Skeletal muscle tissue (tissue), 3 donors: ENCODE measurements at regions not wholly inside any gene's neighbourhood (a gene's known extent, or its start where the extent isn't known, plus 50 kb on each side); places are given as distances from the start of the nearest gene placed in this dataset.

Experiments used
- H3K27ac ChIP-seq: one replicate; pipeline ENCODE4 v1.7.0; 2013; ENCODE audit warnings: mild to moderate bottlenecking, low read depth, low read length, inconsistent platforms
- H3K27me3 ChIP-seq, 3 donors: one replicate each; pipeline ENCODE4 v1.7.0; 2013; ENCODE audit warnings: low read length in 3 of 3; ENCODE audit not compliant: control insufficient read depth in 3 of 3, insufficient read depth in 3 of 3
- H3K36me3 ChIP-seq, 3 donors: one replicate each; pipeline ENCODE4 v1.7.0; 2013; ENCODE audit warnings: low read length in 3 of 3; ENCODE audit not compliant: control insufficient read depth in 3 of 3, insufficient read depth in 3 of 3
- H3K4me1 ChIP-seq, 3 donors: one replicate each; pipeline ENCODE4 v1.7.0; 2013; ENCODE audit warnings: low read length in 3 of 3, mild to moderate bottlenecking in 3 of 3; ENCODE audit not compliant: control insufficient read depth in 3 of 3, insufficient read depth in 3 of 3
- H3K4me3 ChIP-seq, 3 donors: one replicate each; pipeline ENCODE4 v1.7.0; 2013; ENCODE audit warnings: low read length in 3 of 3
- H3K9ac ChIP-seq, 3 donors: one replicate each; pipeline ENCODE4 v1.7.0; 2013; ENCODE audit warnings: low read length in 3 of 3, mild to moderate bottlenecking in 3 of 3, moderate library complexity in 2 of 3, low read depth in 1 of 3
- H3K9me3 ChIP-seq, 3 donors: one replicate each; pipeline ENCODE4 v1.7.0; 2013; ENCODE audit warnings: low read length in 3 of 3; ENCODE audit not compliant: control insufficient read depth in 3 of 3
- donor health status: Osteomylitis.

GRCh38 chr18:4631239-4631638 is 176.1 kb upstream of the DLGAP1 start:
- Histone ChIP-seq H3K9ac (no peak overlapping the region), H3K36me3 (no peaks in the 10 kb centered on the region), H3K4me3 (no peak overlapping the region), H3K27ac (no peak overlapping the region), H3K4me1 (no peaks in the 10 kb centered on the region), H3K9me3 (no peaks in the 10 kb centered on the region), H3K27me3 (no peaks in the 10 kb centered on the region)

- Histone ChIP-seq H3K27me3 (no peaks in the 10 kb centered on the region), H3K4me3 (no peak overlapping the region), H3K4me1 (no peaks in the 10 kb centered on the region), H3K36me3 (no peaks in the 10 kb centered on the region), H3K9me3 (no peaks in the 10 kb centered on the region), H3K27ac (no peak overlapping the region), H3K9ac (no peak overlapping the region)
Measured at GRCh38 chr18:4605212-4605611, 150.1 kb upstream of the DLGAP1 start.

GRCh38 chr18:4603955-4604354 is 148.8 kb upstream of the DLGAP1 start:
- no peaks in the 10 kb centered on the region for H3K4me1 ChIP-seq
- H3K27ac ChIP-seq, result no peak overlapping the region
- H3K36me3 ChIP-seq, result no peaks in the 10 kb centered on the region
- H3K9ac ChIP-seq, result no peak overlapping the region
- no peak overlapping the region for H3K4me3 ChIP-seq
- no peaks in the 10 kb centered on the region for H3K9me3 ChIP-seq
- no peaks in the 10 kb centered on the region for H3K27me3 ChIP-seq

GRCh38 chr18:4599312-4599711 is 144.2 kb upstream of the DLGAP1 start:
- Histone ChIP-seq H3K4me3 (no peak overlapping the region), H3K36me3 (no peaks in the 10 kb centered on the region), H3K9me3 (no peaks in the 10 kb centered on the region), H3K27me3 (no peaks in the 10 kb centered on the region), H3K27ac (no peak overlapping the region), H3K4me1 (no peaks in the 10 kb centered on the region), H3K9ac (no peak overlapping the region)

GRCh38 chr18:4597301-4597700 is 142.2 kb upstream of the DLGAP1 start:
- no peaks in the 10 kb centered on the region for H3K9me3 ChIP-seq
- no peaks in the 10 kb centered on the region for H3K36me3 ChIP-seq
- H3K27me3 ChIP-seq, result no peaks in the 10 kb centered on the region
- H3K4me3 ChIP-seq, result no peak overlapping the region
- H3K27ac ChIP-seq, result no peak overlapping the region
- no peaks in the 10 kb centered on the region for H3K4me1 ChIP-seq
- H3K9ac ChIP-seq, result no peak overlapping the region

GRCh38 chr18:4593895-4594294 is 138.8 kb upstream of the DLGAP1 start:
- Histone ChIP-seq H3K4me3 (no peak overlapping the region), H3K27me3 (no peaks in the 10 kb centered on the region), H3K9ac (no peak overlapping the region), H3K9me3 (no peaks in the 10 kb centered on the region), H3K27ac (no peak overlapping the region), H3K36me3 (no peaks in the 10 kb centered on the region), H3K4me1 (no peaks in the 10 kb centered on the region)

- Histone ChIP-seq H3K4me3 (no peak overlapping the region), H3K9ac (no peak overlapping the region)
Measured at GRCh38 chr18:4593459-4593858, 138.4 kb upstream of the DLGAP1 start.

GRCh38 chr18:4589056-4589800 is 134.1 kb upstream of the DLGAP1 start:
- Histone ChIP-seq H3K36me3 (no peaks in the 10 kb centered on the region), H3K9me3 (no peaks in the 10 kb centered on the region), H3K4me1 (no peaks in the 10 kb centered on the region), H3K27ac (no peak overlapping the region), H3K4me3 (no peak overlapping the region), H3K27me3 (no peaks in the 10 kb centered on the region), H3K9ac (no peak overlapping the region)

More at GRCh38 chr18:4593459-4593858, 138.4 kb upstream of the DLGAP1 start:
- Histone ChIP-seq H3K27me3 (no peaks in the 10 kb centered on the region), H3K4me1 (no peaks in the 10 kb centered on the region), H3K36me3 (no peaks in the 10 kb centered on the region), H3K9me3 (no peaks in the 10 kb centered on the region), H3K27ac (no peak overlapping the region)

- Histone ChIP-seq H3K9me3 (no peaks in the 10 kb centered on the region), H3K4me1 (no peaks in the 10 kb centered on the region), H3K4me3 (no peak overlapping the region), H3K27ac (no peak overlapping the region), H3K36me3 (no peaks in the 10 kb centered on the region), H3K9ac (no peak overlapping the region), H3K27me3 (no peaks in the 10 kb centered on the region)
Measured at GRCh38 chr18:4587204-4587603, 132.1 kb upstream of the DLGAP1 start.

GRCh38 chr18:4586731-4587130 is 131.6 kb upstream of the DLGAP1 start:
- Histone ChIP-seq H3K4me1 (no peaks in the 10 kb centered on the region), H3K9me3 (no peaks in the 10 kb centered on the region), H3K27me3 (no peaks in the 10 kb centered on the region), H3K36me3 (no peaks in the 10 kb centered on the region), H3K27ac (no peak overlapping the region), H3K4me3 (no peak overlapping the region), H3K9ac (no peak overlapping the region)
